Body of pancreas (tissue), 4 donors: ENCODE measurements at regions not wholly inside any gene's neighbourhood (a gene's known extent, or its start where the extent isn't known, plus 50 kb on each side); places are given as distances from the start of the nearest gene placed in this dataset.

Source experiments
- CTCF ChIP-seq, 7 experiments: fragments of 450-650 bp in 4 of 7; fragments of 200-600 bp in 3 of 7; sonication (generic) in 3 of 7; IDR thresholded peaks; one replicate each; pipeline ENCODE4 v1.5.1; 2016 to 2019; ENCODE audit warnings: antibody characterized with exemption in 7 of 7
- POLR2A ChIP-seq, 3 donors: fragments of 450-650 bp; IDR thresholded peaks; one replicate each; pipeline ENCODE4 v1.6.1; 2016; ENCODE audit warnings: antibody characterized with exemption in 3 of 3, mild to moderate bottlenecking in 2 of 3

- no peak for TF ChIP-seq POLR2A (IDR thresholded peaks at IDR 0.05)
- TF ChIP-seq CTCF (IDR thresholded peaks at IDR 0.05): no peak
Measured at GRCh38 chr7:118872568-118872967, 648.1 kb downstream of the ANKRD7 start.
